ENCODE measurements at regions not wholly inside any gene's neighbourhood (a gene's known extent, or its start where the extent isn't known, plus 50 kb on each side); places are given as distances from the start of the nearest gene placed in this dataset.

DNA sequence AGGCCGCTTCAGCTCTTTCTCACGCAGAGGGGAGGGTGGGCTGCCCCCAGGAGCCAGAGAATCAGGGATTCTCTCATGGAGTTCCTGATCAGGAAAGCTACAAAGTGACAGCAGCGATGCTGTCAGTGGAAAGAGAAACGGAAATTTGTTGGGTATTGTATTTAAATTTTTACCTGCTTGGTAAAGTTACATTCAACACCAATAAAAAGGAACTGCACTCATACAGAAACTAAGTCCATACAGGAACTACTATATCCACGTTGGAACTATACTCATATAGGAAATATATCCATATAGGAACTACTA lies 325.5 kb upstream of the IRX4 start:
- no peak for TF ChIP-seq POLR2A (IDR thresholded peaks at IDR 0.05; ENCODE audit: low read length)
- TF ChIP-seq GATA1 (IDR thresholded peaks at IDR 0.05; ENCODE audit: low read depth, low read length) = no peak
